H1 (cell line): ENCODE measurements at regions not wholly inside any gene's neighbourhood (a gene's known extent, or its start where the extent isn't known, plus 50 kb on each side); places are given as distances from the start of the nearest gene placed in this dataset.

ENCODE experiments used
- ATF2 ChIP-seq: IDR thresholded peaks from 2 replicates; pipeline ENCODE4 v1.6.1; 2012; ENCODE audit warnings: low read length, inconsistent platforms
- CEBPB ChIP-seq: IDR thresholded peaks from 2 replicates; pipeline ENCODE4 v1.6.1; 2012; ENCODE audit warnings: low read depth, low read length
- CTCF ChIP-seq, 3 experiments: IDR thresholded peaks; 1 replicate in 2 of 3; 2 replicates in 1 of 3; pipeline versions ENCODE4 v1.5.1 to v1.6.1; 2011; ENCODE audit warnings: low read length in 3 of 3, mild to moderate bottlenecking in 3 of 3, inconsistent platforms in 2 of 3, low read depth in 1 of 3, moderate library complexity in 1 of 3; ENCODE audit not compliant: insufficient read depth in 1 of 3; ENCODE audit errors: control extremely low read depth in 1 of 3
- EZH2 ChIP-seq: fragments of 200-600 bp; sonication (generic); IDR thresholded peaks from 2 replicates; pipeline ENCODE4 v1.7.1; 2012; ENCODE audit warnings: low read depth, mild to moderate bottlenecking, moderate library complexity, low read length, inconsistent platforms; ENCODE audit not compliant: severe bottlenecking
- GTF2F1 ChIP-seq: IDR thresholded peaks from 2 replicates; pipeline ENCODE4 v1.6.1; 2012; ENCODE audit warnings: low read depth, low read length, improper control_type of control experiment, borderline replicate concordance
- POLR2A ChIP-seq, 2 experiments: IDR thresholded peaks; 1 replicate in 1 of 2; 2 replicates in 1 of 2; pipeline ENCODE4 v1.6.1; 2011; ENCODE audit warnings: low read depth in 2 of 2, low read length in 2 of 2, mild to moderate bottlenecking in 2 of 2; ENCODE audit errors: control extremely low read depth in 1 of 2
- POLR2AphosphoS5 ChIP-seq: IDR thresholded peaks from 2 replicates; pipeline ENCODE4 v1.6.1; 2011; ENCODE audit warnings: low read depth, low read length
- RAD21 ChIP-seq, 2 experiments: IDR thresholded peaks in 1 of 2; conservative IDR thresholded peaks in 1 of 2; 2 replicates each; pipeline ENCODE4 v1.6.1; 2011; ENCODE audit warnings: low read depth in 2 of 2, low read length in 2 of 2, improper control_type of control experiment in 1 of 2, inconsistent platforms in 1 of 2, mild to moderate bottlenecking in 1 of 2, moderate library complexity in 1 of 2
- RNF2 ChIP-seq: fragments of 200-900, 300-1000 bp; sonication (generic); IDR thresholded peaks from 2 replicates; pipeline ENCODE4 v1.7.1; 2016; ENCODE audit warnings: borderline replicate concordance, low read depth, mild to moderate bottlenecking, antibody characterized with exemption, low read length; ENCODE audit not compliant: poor library complexity, severe bottlenecking; ENCODE audit errors: missing control alignments
- RXRA ChIP-seq: IDR thresholded peaks from 2 replicates; pipeline ENCODE4 v1.6.1; 2011; ENCODE audit warnings: low read depth, mild to moderate bottlenecking, low read length, moderate library complexity; ENCODE audit not compliant: insufficient read depth
- TBP ChIP-seq: IDR thresholded peaks from 2 replicates; pipeline ENCODE4 v1.6.1; 2011; ENCODE audit warnings: low read depth, low read length, improper control_type of control experiment
- YY1 ChIP-seq: IDR thresholded peaks from 2 replicates; pipeline ENCODE4 v1.6.1; 2011; ENCODE audit warnings: low read depth, mild to moderate bottlenecking, low read length

- TF ChIP-seq CTCF (IDR thresholded peaks at IDR 0.05; ENCODE audit: control extremely low read depth in 1 of 3, insufficient read depth in 1 of 3, low read depth in 1 of 3, low read length in 3 of 3), result no peak
- TF ChIP-seq POLR2AphosphoS5, result no peak
- TF ChIP-seq CEBPB, result no peak
- TF ChIP-seq RNF2, result no peak
- no peak for TF ChIP-seq YY1
- TF ChIP-seq TBP, result no peak
- no peak for TF ChIP-seq GTF2F1
- TF ChIP-seq RXRA, result no peak
- no peak for TF ChIP-seq POLR2A (IDR thresholded peaks at IDR 0.05; ENCODE audit: control extremely low read depth in 1 of 2, low read depth in 2 of 2, low read length in 2 of 2)
- no peak for TF ChIP-seq ATF2
- TF ChIP-seq EZH2, result no peak
- TF ChIP-seq RAD21 (IDR thresholded peaks at IDR 0.05 in 1 of 2, conservative IDR thresholded peaks at IDR 0.05 in 1 of 2; ENCODE audit: low read depth in 2 of 2, low read length in 2 of 2), result no peak
Observed at GRCh38 chr3:73820431-73820830, 195.7 kb upstream of the PDZRN3 start.
